NCI-H146 treated with DMSO at 0.1 percent for 48 hours (cell line): ENCODE measurements at regions not wholly inside any gene's neighbourhood (a gene's known extent, or its start where the extent isn't known, plus 50 kb on each side); places are given as distances from the start of the nearest gene placed in this dataset.
"Not testable (repeated sequence)": the region's sequence is repeated elsewhere in the genome, so short reads cannot be mapped to it uniquely, and the experiment has no call there.

Source experiments
- DNase-seq: peaks from one replicate; lab custom pipeline; 2025; ENCODE audit not compliant: unreplicated experiment; lab: John Stamatoyannopoulos, UW

DNA sequence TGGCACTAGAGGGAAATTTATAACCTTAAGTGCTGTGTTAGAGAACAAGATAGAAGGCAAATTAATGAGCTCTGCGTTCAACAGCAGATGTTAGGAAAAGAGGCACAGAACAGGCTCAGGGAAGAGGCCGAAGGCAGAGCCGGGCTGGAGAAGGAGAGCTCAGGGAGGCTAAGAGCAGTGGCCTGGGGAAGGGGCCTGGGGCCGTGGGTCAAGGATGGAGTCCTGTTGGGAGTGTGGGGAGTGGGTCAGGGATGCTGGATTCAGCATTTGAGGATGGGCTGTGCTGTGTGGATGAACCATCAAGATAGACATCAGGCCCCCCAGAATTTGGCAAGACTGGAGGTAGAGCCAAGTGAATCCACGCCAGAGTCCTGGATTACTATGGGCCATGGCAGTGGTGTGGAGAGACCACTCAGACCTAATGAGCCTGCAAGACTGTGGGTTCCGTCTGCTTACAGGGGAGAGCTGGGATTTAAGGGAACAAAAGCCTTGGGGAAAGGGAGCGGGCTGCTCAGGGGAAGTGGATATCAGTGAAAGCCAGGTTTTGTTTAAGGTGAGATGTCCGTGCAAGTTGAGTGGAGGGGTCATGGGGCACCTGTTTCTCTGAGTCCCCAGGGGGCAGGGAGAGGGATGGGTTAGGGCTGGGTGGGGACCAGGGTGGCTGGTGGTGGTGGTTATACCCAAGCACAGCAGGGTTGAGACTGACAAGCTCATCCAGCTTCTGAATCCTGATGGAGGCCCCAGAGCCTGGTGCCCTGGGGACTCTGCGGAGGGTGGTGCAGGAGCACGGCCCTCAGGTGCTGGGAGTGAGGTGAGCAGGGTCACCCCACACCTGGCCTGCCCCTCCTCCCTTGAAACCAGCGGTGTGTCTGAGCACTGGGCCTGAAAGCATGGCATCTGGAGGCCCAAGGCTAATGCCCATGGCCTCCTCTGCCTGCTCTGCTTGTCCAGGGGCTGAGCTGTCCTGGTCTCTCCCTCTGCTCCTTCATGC is 101.7 kb downstream of the BMS1 start:
- DNase-seq, result no peak

DNA sequence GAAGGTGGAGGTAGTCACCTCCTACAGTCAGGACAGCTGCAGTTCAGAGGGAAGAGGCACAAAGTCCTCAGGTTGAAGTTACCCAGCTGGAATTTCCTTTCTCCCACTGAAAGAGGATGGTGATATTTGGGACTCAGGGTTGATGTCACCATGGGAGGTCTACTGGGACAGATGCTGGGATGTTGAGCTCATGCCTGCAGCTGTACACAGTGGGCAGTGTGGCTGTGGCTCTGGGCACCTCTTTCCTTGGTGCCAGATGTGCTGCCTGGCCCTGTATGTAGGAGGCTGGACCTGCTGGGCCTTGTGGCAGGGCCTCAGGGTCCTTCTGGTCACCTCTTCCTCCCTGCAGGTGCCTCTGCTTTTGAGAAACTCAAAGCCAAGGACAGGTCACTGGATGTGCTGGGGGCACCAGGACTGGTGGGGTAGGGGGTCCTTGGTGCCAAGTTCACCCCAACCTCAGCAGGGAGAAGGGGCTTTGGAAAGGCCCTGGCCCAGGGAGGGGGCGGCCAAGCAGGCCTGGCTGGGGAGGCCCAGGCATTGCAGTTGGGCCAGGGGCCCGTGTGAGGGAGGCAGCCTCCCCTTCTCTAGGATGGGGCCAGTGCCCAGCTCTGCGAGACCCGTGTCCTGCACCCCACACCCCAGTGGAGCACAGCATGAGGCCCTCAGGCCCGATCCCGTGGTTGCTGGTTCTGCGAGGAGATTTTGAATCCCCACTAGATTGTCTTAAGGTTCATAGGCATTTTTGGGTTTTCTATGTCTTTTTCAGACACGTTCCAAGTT is 103.1 kb downstream of the BMS1 start:
- no peak for DNase-seq

DNA sequence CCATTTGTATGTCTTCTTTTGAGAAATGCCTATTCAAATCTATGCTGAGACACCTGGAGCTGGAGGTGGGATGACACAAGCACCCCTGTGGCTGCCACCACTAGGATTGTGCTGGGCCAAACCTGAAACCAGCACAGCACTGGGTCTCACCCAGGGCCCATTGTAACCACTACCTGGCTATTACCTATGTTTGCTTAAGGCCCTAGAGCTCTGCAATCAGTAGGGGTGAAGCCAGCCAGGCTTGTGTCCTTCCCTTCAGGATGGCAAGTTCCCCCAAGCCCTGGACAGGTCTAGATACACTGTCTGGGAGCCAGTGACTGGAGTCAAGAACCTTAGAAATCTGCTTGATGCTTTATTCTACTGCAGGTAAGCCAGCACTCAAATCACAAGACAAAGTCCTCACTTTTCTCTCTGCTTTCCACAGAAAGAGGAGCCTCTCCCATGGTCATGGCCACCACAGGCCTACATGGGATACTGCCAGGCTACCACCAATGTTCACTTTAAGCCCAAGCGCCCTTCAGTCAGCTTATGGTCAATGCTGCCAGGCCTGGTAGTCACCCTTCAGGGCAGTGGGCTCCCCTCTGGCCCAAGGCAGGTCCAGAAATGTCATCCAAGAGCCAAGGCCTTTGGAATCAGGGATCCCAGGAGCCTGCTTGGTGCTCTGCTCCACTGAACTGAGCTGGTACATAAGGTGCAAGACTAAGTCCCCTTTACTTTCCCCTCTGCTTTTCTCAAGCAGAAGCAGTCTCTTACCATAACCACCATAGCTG is 105.3 kb downstream of the BMS1 start:
- no peak for DNase-seq

DNA sequence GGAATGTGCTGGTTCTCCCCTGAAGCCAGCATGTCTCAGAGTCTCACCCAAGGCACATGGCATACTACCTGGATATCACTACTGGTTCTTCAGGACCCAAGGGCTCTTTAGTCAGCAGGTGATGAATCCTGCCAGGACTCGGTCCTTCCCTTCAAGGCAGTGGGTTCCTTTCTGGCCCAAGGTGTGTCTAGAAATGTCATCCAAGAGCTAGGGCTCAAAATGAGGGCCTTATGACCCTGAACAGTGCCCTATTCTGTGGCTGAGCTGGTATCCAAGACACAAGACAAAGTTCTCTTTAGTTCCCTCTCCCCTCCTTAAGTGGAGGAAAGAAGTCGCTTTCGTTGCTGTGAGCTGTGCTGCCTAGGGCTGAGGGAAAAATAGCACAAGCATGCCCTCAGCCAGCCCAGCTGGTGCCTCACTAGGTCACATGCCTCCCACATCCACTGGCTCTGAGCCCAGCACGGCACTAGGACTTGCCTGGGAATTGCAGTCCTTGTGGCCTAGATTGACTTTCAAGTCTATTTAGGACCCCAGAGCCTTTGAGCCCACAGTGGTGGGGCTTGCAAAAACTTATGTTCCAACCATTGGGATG is 106.0 kb downstream of the BMS1 start:
- DNase-seq, result no peak

DNA sequence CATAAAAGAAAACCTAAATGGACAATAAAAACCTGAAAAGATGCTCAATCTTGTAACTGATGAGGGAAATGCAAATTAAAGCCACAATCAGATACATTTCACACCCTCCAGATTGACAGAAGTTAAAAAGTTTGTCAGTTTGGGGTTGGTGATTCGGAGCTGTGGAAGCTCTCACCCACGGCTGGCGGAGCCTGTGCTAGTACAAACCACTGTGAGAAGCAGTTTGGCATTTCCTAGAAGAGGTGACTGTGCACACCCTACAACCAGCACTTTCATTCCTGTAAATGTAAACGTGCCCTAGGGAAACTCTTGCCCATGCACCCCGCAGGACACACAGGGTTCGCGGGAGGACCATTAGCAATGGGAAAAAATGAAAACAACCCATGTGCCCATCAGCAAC is 114.1 kb downstream of the BMS1 start:
- no peak for DNase-seq

DNA sequence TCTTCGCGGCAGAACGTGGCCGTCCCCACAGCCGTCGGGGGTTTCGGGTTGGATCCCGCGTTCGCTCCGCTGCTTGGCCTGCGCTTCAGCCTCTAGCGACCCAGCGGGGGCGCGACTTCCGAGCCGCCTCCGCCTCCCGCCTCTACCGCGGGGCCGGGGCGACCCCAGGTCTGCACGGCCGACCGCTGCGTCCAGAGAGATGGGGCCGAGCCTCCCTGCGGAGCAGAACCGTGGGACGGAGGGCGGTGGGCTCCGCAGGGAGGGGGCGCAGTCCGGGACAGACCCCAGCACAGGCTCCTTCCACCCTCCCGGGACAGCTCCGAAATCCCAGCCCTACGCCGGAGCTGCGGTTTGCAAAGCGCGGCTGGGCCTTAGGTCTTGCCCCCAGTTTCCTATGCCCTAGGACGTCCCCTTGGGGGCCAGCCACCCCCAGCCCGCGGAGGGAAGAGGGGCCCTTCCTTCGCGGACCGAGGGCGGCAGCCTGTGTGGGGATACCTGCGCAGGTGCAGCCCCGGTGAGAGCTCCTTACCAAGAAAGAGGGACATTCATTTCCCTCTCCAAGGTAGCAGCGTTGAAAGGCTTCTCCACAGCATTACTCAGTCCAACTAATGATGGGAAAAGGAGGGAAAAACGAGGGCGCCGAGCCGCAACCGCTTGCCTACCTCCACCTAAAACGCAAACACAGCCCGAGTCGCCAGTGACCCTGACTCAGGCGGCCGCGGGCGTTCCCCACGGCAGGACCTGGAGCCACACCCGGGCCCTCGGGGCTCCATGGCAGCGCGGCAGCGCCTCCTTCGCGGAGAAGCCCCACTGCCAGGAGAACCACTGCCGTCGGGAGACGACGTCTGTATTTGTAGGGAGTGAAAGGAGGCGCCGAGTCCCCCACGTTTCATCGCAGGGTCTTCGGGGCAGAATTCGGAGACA is 115.7 kb downstream of the BMS1 start:
- no peak for DNase-seq

DNA sequence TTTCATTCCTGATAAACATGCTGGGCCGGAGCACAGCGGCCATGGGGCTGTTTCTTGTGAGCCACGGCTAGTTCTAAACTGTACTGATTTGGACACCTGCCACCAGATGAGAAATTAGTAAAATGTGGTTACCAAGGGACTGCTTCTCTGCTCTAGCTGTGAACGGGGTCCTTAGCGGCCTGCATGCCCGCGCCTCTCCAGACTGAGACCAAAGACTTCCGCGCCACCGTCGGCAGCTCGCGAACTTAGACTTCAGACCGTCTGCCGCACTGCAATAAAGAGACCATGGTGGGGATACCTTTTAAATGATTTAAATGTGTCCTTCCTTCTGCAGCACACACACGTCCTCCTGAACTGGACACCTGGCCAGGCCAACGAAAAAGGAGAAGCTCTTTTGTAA is 116.4 kb downstream of the BMS1 start:
- DNase-seq, result no peak

DNA sequence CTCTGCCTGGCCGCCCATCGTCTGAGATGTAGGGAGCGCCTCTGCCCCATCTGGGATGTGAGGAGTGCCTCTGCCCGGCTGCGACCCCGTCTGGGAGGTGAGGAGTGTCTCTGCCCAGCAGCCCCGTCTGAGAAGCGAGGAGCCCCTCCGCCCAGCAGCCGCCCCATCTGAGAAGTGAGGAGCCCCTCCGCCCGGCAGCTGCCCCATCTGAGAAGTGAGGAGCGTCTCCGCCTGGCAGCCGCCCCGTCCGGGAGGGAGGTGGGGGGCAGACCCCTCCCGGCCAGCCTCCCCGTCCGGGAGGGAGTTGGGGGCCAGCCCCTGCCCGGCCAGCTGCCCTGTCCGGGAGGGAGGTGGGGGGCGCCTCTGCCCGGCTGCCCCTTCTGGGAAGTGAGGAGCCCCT is 117.8 kb downstream of the BMS1 start:
- DNase-seq, result not testable (repeated sequence)

DNA sequence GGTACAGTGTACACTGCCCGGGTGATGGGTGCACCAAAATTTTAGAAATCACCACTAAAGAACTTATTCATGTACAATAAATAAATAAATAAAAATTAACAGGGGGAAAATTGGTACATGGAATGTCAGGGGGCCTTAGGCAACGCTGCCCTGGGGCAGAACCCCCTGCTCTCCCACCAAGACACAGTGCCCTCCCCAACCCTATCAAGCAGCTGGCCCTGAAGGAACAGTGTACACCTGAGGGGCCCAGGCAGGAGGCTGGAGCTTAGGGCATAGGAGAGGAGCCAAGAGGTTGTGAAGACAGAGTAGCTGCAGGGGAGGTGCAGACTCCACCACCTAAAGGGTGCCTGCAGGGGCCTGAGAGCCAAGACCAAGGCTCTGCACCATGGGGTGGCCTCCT is 128.8 kb downstream of the BMS1 start:
- no peak for DNase-seq

DNA sequence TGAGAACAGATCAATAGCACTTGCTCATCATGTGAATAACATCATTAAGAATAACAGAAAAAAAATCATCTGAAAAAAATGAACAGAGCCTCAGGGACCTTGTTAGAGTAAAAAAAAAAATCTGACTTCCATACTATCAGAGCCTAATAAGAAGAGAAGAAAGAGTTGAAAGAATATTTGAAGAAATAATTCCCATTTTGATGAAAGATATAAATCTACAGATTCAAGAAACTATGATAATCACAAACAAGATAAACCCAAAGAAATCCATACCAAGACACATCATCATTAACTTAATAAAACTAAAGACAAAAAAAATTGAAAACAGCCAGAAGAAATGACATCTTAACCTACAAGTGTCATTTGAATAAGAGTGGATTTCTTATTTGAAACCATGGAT is 134.4 kb downstream of the BMS1 start:
- DNase-seq, result no peak

DNA sequence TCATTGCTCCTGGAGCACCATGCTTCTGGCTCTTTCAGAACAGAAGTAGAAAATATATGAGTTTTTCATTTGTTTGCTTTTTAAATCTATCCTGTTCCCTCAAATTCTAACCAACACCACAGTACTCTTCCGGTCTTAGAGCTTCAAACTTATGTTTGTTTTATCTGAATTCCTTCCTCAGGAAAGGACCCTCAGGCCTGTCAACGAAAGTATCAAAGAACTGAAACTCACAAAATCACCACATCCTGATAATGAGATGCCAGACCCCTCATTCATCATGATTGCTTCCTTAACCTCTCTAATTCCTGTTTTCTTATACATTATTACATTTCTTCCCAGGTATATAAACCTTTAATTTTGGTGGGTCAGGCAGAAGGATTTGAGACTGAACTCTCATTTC is 135.2 kb downstream of the BMS1 start:
- DNase-seq, result no peak

DNA sequence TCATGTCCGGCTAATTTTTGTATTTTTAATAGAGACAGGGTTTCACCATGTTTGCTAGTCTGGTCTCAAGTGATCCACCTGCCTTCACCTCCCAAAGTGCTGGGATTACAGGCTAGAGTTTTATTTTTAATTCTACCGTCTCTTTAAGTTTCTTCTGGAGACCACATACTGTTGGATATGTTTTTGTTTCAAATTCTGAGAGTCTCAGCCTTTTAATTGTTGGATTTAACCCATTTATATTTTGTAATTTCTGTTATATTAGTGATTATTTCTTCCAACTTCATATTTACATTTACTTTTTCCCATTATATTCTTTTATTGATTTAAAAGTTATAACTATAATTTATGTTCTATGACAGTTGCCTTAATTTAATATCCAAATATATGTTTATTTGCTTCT is 139.4 kb downstream of the BMS1 start:
- no peak for DNase-seq

DNA sequence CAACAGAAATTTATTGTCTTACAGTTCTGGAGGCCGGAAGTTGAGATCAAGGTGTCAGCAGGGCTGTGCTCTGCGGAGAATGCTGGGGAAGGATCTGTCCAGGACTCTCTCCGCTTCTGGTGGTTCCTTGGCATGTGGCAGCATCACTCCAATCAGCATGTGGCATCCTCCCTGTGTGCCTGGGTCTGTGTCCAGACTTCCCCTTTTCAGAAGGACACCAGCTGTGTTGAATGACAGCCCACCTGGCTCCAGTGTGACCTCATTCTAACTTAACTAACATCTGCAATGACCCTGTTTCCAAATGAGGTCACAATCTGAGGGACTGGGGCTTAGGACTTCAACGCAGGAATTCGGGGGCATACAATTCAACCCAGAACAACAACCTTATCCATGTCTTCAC is 141.9 kb downstream of the BMS1 start:
- DNase-seq, result no peak

DNA sequence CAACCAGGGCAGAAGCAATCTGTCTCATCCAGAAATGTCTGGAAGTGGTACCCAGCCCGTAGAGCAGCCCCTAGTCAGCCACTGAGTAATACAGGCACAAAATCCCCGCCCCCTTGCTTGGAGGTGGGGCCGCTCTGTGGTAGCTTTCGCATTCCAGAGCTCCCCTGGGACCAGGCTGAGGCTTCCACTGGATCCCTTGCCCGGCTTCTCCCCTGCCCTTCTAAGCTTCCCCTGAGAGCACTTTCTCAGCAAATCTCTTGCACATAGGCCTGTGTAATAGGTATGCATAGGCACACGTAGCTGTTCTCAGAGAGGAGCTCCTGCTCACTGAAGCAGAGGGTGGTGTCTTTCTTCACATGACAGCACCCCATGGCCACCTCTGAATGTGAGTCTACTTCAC is 144.2 kb downstream of the BMS1 start:
- no peak for DNase-seq

DNA sequence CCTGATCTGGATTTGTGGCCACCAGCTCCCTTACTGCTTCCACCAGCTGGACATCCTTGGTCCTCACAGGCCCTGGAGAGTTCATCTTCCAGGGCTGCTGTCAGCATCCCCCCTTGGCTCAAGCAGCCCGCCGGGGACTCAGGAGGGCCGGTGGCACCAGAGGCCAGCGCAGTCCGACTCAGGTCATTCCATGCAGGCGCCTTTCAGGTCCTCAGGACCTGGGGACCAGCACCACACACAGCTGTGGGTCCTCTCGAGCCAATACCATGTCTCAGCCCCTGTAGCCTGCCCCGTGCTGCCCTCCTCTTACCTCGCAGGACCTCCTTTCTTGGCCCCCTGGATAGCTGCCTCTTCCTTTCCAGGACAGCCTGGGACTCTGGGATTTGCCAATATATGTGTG is 145.5 kb downstream of the BMS1 start:
- no peak for DNase-seq

DNA sequence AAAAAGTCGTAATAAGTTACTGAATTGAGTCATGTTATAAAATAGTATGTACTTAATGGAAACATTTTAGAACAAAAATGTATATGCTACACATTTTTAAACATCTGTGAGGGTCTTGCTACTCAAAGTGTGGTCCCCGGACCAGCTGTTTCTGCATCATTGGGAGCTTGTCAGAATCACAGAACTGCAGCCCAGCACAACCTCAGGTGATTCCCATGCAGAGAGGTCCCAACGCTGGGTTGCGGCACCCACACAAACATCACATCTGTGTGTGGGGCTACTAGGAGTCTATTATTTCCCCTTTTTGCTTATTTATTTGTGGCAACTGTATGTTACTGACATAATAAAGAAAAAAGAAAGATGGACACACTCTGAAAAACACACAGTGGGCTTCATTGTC is 146.6 kb downstream of the BMS1 start:
- no peak for DNase-seq

DNA sequence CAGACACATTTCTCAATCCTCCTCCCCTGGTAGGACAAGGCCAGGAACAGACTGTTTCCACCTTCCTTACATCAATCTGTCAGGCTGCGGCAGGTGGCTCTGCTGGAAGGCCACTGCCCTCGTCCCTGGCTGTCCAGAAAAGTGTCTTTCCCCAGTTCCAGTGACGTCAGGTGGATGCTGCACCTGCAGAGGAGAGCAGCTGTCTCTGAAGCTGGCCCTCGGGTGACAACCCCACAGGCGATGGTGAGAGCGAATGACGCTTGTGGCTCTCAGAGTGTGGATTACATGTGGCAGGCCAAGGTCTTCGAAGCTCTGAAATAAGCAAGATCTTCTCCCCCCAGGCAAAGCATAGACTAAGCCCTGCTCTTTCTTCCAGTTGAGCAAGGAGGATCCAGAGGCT is 146.9 kb upstream of the RET start:
- DNase-seq, result peak; percentile 30

DNA sequence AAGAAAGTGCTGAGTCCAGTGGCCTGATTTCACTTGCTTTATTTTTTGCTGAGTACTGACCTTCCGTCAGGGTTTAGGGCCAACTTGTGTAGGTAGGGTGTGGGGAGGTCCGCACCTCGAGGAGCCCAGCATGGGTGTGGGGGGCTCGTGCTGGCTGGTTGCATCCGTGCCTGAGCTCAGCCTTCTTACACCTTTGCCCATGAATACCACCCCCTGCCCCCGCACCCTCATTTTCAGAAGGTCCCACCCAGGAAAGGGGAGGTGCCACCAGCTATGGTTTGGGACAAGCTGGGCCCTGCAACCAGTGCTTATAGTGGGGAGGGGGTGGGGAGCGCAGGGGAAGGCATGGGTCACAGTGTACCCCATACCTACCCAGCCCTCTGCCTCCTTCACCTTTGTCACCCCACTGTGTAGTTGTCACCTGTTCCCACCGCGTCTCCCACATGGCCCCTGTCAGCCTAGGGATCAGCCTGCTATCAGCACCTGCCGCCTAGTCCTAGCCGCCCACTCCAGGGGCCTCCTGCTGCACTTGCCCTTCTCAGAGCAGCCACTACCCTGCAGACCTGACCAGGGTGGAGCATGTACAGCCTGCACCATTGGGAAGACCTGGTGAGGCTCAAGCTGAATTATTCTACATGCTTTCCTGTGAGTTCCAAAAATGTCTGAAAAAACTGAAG is 146.2 kb upstream of the RET start:
- no peak for DNase-seq

DNA sequence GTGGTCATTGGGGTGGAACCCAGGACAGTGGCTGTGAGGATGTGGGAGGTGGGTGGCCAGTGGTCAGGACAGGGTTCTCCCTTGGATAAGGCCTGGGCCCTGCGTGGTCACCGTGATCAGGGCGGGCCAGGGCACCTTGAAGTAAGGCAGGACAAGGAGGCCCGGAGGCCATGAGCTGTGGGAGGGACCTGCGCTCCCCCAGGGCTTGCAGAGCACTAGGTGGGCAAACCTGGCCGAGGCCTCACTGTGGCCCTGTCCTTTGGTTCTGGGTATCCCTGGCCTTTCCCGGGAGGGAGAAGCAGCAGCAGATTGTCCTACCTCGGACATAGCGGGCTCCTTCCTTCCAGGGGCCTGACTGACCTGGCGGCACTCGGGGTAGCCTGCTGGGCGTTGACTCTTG is 144.8 kb upstream of the RET start:
- DNase-seq, result no peak
